Thoracic aorta (tissue), 2 donors: ENCODE measurements at regions not wholly inside any gene's neighbourhood (a gene's known extent, or its start where the extent isn't known, plus 50 kb on each side); places are given as distances from the start of the nearest gene placed in this dataset.

Source experiments
- ATAC-seq: fragments of 150-250 bp; one replicate; pipeline ENCODE4 v1.8.0; 2017; ENCODE audit warnings: low read depth; ENCODE audit not compliant: insufficient number of reproducible peaks, low FRiP score
- DNase-seq: peaks from one replicate; pipeline ENCODE4 v3.0.0-alpha.2; 2020; ENCODE audit warnings: low spot score
- H3K27ac ChIP-seq, 2 donors: fragments of 200-600 bp; sonication (generic); 1 replicate in 1 of 2; 2 replicates in 1 of 2; pipeline ENCODE4 v1.5.1; 2016; ENCODE audit warnings: mild to moderate bottlenecking in 2 of 2, moderate library complexity in 2 of 2
- H3K27me3 ChIP-seq: fragments of 200-600 bp; sonication (generic); replicated peaks from 2 replicates; pipeline ENCODE4 v1.6.0; 2016; ENCODE audit warnings: mild to moderate bottlenecking; ENCODE audit not compliant: insufficient read depth
- H3K36me3 ChIP-seq: fragments of 200-600 bp; sonication (generic); one replicate; pipeline ENCODE4 v1.5.1; 2016
- H3K4me1 ChIP-seq, 2 donors: fragments of 200-600 bp; sonication (generic); 1 replicate in 1 of 2; 2 replicates in 1 of 2; pipeline versions ENCODE4 v1.5.1 to v1.6.0; 2016; ENCODE audit warnings: low read depth in 2 of 2, mild to moderate bottlenecking in 1 of 2; ENCODE audit not compliant: control insufficient read depth in 1 of 2
- H3K4me3 ChIP-seq: fragments of 200-600 bp; sonication (generic); 2 replicates; pipeline ENCODE4 v1.5.1; 2016; ENCODE audit warnings: mild to moderate bottlenecking
- H3K9me3 ChIP-seq: fragments of 200-600 bp; sonication (generic); 2 replicates; pipeline ENCODE4 v1.5.1; 2016
- CTCF ChIP-seq: fragments of 200-600 bp; sonication (generic); IDR thresholded peaks from one replicate; pipeline ENCODE4 v1.5.1; 2019; ENCODE audit warnings: antibody characterized with exemption

- no peak for ATAC-seq
- no peak for TF ChIP-seq CTCF
Observed at GRCh38 chr7:80311313-80311712, 176.7 kb downstream of the GNAI1 start.

GRCh38 chr7:80309971-80310549 is 175.4 kb downstream of the GNAI1 start:
- ATAC-seq (no peak), DNase-seq (no peak)
- Histone ChIP-seq H3K4me3 (no peak overlapping the region), H3K27ac (no peak overlapping the region), H3K36me3 (no peaks in the 10 kb centered on the region), H3K4me1 (peaks cover 11 to 22% of the 10 kb centered on the region in 2 donors), H3K27me3 (no peaks in the 10 kb centered on the region), H3K9me3 (no peaks in the 10 kb centered on the region)
- TF ChIP-seq CTCF: no peak

More at GRCh38 chr7:80311313-80311712, 176.7 kb downstream of the GNAI1 start:
- Histone ChIP-seq H3K4me1 (peaks cover 11 to 22% of the 10 kb centered on the region in 2 donors), H3K27me3 (no peaks in the 10 kb centered on the region), H3K36me3 (no peaks in the 10 kb centered on the region), H3K27ac (no peak overlapping the region), H3K4me3 (no peak overlapping the region), H3K9me3 (no peaks in the 10 kb centered on the region)
- no peak for DNase-seq

GRCh38 chr7:80309377-80309776 is 174.7 kb downstream of the GNAI1 start:
- DNase-seq (no peak), ATAC-seq (no peak)
- peaks cover 11 to 22% of the 10 kb centered on the region in 2 donors for H3K4me1 ChIP-seq
- no peaks in the 10 kb centered on the region for H3K27me3 ChIP-seq
- H3K9me3 ChIP-seq: no peaks in the 10 kb centered on the region
- no peak for TF ChIP-seq CTCF
- no peaks in the 10 kb centered on the region for H3K36me3 ChIP-seq
- H3K4me3 ChIP-seq: no peak overlapping the region
- H3K27ac ChIP-seq: no peak overlapping the region

GRCh38 chr7:80307227-80307856 is 172.7 kb downstream of the GNAI1 start:
- Histone ChIP-seq H3K4me1 (peaks cover 10 to 19% of the 10 kb centered on the region in 2 donors), H3K27me3 (no peaks in the 10 kb centered on the region), H3K27ac (no peak overlapping the region), H3K9me3 (no peaks in the 10 kb centered on the region), H3K36me3 (no peaks in the 10 kb centered on the region), H3K4me3 (no peak overlapping the region)
- no peak for TF ChIP-seq CTCF
- DNase-seq (no peak), ATAC-seq (no peak)

- no peaks in the 10 kb centered on the region for H3K36me3 ChIP-seq
- ATAC-seq (no peak), DNase-seq (no peak)
- H3K4me3 ChIP-seq: no peak overlapping the region
- no peaks in the 10 kb centered on the region for H3K27me3 ChIP-seq
- H3K4me1 ChIP-seq: no peaks in the 10 kb centered on the region
- no peaks in the 10 kb centered on the region for H3K9me3 ChIP-seq
- TF ChIP-seq CTCF: no peak
- no peak overlapping the region for H3K27ac ChIP-seq
Observed at GRCh38 chr7:80303315-80303714, 168.7 kb downstream of the GNAI1 start.
